Kasumi-1 (cell line): ENCODE measurements at regions not wholly inside any gene's neighbourhood (a gene's known extent, or its start where the extent isn't known, plus 50 kb on each side); places are given as distances from the start of the nearest gene placed in this dataset.

Experiments used
- DNase-seq, 2 experiments: peaks; one replicate each; lab custom pipeline; 2025; lab: John Stamatoyannopoulos, UW

DNA sequence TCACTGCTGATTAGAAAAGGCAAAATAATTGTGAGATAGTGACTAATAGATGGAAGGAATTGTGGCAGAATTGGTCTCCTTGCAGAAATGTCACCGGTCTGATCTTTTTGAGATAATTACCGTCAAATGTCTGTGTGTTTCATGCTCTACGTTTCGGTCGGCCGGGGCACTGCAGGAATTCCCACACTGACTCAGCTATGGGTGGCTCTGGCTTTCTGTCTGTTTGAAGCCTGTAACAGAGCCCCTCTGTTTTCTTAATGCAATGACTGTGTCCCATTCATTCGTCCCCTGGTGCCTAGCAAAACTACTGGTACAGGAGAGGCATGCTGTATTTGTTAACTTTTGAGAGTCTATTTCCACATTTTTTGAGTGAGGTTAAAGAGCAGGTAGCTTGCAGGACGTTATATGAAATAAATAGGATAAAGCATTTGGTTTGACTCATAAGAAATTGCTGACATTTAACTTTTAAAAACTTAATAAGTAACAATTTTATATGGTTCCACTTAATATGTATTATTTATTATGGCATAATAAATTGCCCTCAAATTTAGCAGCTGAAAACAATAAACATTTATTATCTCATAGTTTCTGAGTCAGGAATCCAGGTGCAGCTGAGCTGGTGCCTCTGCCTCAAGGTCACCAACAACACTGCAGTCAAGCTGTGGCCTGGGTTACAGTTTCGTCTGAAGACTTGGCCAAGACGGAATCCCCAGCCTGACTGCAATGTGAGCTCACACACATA lies 53.3 kb upstream of the CTBP2 start:
- no peak for DNase-seq

DNA sequence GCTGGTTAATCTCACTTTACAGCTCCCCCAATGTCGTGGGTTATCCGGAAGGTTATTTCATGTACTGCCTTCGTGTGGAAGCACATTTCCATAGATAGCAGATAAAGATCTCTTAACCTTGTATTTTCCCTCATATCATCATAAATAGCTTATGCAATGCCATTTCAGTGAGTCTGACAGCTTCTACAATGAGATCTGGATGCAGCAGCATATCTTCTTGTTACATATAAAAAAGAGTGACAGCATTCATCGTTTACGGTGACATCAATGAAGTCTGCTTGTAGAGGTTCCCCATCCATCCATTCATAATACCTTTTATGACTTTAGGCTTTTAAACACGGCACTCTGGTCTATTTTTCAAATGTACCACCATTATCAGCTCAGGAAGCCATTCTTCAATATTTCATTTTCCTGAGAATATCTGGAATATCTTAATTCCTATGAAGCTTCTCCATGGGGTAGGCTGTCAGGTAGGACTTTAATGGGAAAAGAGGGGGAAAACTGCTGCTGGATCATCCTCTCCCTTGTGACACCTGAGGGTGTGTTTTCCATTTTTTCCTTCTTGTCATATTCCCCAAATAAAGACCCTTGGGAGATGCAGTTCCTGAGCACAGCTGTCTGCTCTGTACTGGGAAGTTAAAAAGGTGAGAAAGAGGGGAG lies 51.9 kb upstream of the CTBP2 start:
- DNase-seq: no peak
